ACC112 (cell line): ENCODE measurements at regions not wholly inside any gene's neighbourhood (a gene's known extent, or its start where the extent isn't known, plus 50 kb on each side); places are given as distances from the start of the nearest gene placed in this dataset.

Experiments used
- H2AFZ ChIP-seq: fragments of 200-600 bp; sonication (generic); one replicate; pipeline ENCODE4 v1.6.0; 2017; ENCODE audit warnings: antibody characterized with exemption, low read length; ENCODE audit not compliant: unreplicated experiment
- H3K27ac ChIP-seq: fragments of 200-600 bp; sonication (generic); 2 replicates; pipeline ENCODE4 v1.5.1; 2014; ENCODE audit warnings: low read depth, mild to moderate bottlenecking, antibody characterized with exemption, low read length, moderate library complexity
- H3K27me3 ChIP-seq: fragments of 200-600 bp; sonication (generic); 2 replicates; pipeline ENCODE4 v1.6.1; 2014; ENCODE audit warnings: mild to moderate bottlenecking, antibody characterized with exemption, low read length, moderate library complexity, mixed read lengths; ENCODE audit not compliant: insufficient read depth
- H3K36me3 ChIP-seq: fragments of 200-600 bp; sonication (generic); 2 replicates; pipeline ENCODE4 v1.6.1; 2016; ENCODE audit warnings: mild to moderate bottlenecking, antibody characterized with exemption, low read length, moderate library complexity, mixed read lengths; ENCODE audit not compliant: insufficient read depth
- H3K4me1 ChIP-seq: fragments of 200-600 bp; sonication (generic); one replicate; pipeline ENCODE4 v1.6.1; 2016; ENCODE audit warnings: low read length, mixed read lengths; ENCODE audit not compliant: insufficient read depth, unreplicated experiment, control insufficient read depth
- H3K4me3 ChIP-seq: fragments of 200-600 bp; sonication (generic); 2 replicates; pipeline ENCODE4 v1.5.1; 2014; ENCODE audit warnings: mild to moderate bottlenecking, low read depth, low read length
- H3K79me2 ChIP-seq: fragments of 200-600 bp; sonication (generic); one replicate; pipeline ENCODE4 v1.6.0; 2016; ENCODE audit warnings: low read length; ENCODE audit not compliant: control insufficient read depth, unreplicated experiment, insufficient read depth

- Histone ChIP-seq H2AFZ (no peak overlapping the region), H3K4me1 (no peaks in the 10 kb centered on the region), H3K4me3 (no peak overlapping the region), H3K79me2 (no peaks in the 10 kb centered on the region), H3K27me3 (peaks cover 44% of the 10 kb centered on the region), H3K36me3 (no peaks in the 10 kb centered on the region), H3K27ac (no peak overlapping the region)
Measured at GRCh38 chr11:113569391-113569790, 94.2 kb upstream of the DRD2 start.

GRCh38 chr11:113568566-113568965 lies 93.4 kb upstream of the DRD2 start:
- H2AFZ ChIP-seq = no peak overlapping the region
- no peaks in the 10 kb centered on the region for H3K4me1 ChIP-seq
- H3K36me3 ChIP-seq = no peaks in the 10 kb centered on the region
- no peak overlapping the region for H3K4me3 ChIP-seq
- H3K27ac ChIP-seq = no peak overlapping the region
- H3K79me2 ChIP-seq = no peaks in the 10 kb centered on the region
- H3K27me3 ChIP-seq = peaks cover 53% of the 10 kb centered on the region

DNA sequence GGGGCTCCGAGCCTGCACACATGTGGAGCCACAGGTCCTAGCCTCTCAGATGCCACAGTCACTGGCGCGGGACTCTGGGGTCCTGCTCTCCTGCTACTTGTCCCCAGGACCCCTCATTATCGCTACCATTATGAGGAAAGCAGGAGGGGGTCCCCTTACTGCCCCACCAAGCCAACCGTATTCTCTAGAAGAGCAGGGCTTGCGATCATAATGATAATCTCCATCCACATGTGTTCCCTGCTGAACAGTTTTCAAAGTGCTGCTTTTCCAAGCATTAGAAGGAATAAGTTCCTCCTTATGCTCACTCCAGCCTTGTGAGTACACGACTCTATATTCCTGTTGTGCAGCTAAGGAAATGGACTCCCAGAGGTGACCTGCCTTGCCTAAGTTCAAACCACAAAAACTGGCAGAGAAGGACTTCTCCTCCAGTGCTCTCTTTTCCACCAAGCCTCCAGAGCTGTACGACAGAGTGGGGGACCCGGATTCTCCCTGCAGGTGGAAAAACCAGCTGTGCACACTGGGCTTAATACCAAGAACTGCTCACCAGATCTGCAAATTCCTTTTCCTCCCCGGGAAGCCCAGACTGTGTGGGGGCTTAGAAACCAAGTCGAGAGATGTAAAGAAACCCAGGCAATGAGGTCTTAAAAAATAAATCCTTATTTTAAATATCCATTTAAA lies 92.8 kb upstream of the DRD2 start:
- Histone ChIP-seq H3K27ac (no peak overlapping the region), H3K27me3 (peaks cover 58% of the 10 kb centered on the region), H2AFZ (no peak overlapping the region), H3K4me3 (no peak overlapping the region), H3K36me3 (no peaks in the 10 kb centered on the region), H3K4me1 (no peaks in the 10 kb centered on the region), H3K79me2 (no peaks in the 10 kb centered on the region)

DNA sequence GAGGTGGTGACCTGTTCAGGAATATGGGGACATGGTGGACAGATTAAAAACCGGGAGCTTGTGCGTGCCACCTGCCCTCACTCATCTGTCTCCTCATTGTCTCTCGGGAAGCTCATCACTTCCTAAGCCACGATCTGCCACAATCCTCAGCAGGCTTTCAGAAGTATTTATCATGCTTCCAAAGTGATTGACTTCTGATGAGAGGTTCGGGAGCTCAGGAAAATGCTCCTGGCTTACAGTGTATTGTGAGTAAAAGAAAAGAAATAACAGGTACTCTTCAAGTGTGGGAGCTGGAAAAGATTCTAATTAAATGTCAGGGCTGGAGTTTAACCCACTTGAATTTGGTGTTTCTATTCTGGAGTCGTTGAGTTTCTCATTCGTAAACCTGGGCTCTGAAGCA lies 91.9 kb upstream of the DRD2 start:
- Histone ChIP-seq H3K36me3 (no peaks in the 10 kb centered on the region), H2AFZ (no peak overlapping the region), H3K27me3 (peaks cover 67% of the 10 kb centered on the region), H3K27ac (no peak overlapping the region), H3K79me2 (no peaks in the 10 kb centered on the region), H3K4me1 (no peaks in the 10 kb centered on the region), H3K4me3 (no peak overlapping the region)

DNA sequence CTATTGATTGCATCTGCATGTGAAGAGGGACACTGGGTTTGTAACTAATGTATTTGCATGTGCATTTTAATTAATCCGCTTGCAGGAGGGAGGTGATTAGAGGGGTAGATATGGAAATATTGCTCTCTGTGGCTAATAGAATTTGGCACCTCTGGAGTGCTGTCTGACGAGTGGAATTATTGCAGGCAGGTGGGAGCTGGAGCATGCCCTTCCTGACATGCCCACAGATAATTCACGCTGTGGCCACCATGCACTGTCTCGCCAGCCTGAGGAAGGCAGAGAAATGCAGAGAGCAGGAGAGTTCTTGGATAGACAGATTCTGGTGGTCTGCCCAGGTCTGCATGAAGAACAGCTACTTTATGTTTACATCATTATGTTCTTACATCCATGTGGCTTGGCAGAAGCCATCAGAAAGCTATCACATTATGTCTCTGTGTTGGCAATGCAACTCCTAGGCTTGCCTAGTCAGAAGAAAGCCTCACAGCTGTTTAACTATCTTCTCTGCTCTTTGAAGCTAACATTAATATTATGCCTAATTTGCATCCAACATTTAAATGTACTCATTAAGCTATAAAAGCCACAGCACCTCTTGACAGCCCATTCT lies 89.4 kb upstream of the DRD2 start:
- Histone ChIP-seq H3K27me3 (peaks cover 74% of the 10 kb centered on the region), H3K79me2 (no peaks in the 10 kb centered on the region), H3K4me3 (no peak overlapping the region), H3K27ac (no peak overlapping the region), H3K36me3 (no peaks in the 10 kb centered on the region), H3K4me1 (no peaks in the 10 kb centered on the region), H2AFZ (no peak overlapping the region)

DNA sequence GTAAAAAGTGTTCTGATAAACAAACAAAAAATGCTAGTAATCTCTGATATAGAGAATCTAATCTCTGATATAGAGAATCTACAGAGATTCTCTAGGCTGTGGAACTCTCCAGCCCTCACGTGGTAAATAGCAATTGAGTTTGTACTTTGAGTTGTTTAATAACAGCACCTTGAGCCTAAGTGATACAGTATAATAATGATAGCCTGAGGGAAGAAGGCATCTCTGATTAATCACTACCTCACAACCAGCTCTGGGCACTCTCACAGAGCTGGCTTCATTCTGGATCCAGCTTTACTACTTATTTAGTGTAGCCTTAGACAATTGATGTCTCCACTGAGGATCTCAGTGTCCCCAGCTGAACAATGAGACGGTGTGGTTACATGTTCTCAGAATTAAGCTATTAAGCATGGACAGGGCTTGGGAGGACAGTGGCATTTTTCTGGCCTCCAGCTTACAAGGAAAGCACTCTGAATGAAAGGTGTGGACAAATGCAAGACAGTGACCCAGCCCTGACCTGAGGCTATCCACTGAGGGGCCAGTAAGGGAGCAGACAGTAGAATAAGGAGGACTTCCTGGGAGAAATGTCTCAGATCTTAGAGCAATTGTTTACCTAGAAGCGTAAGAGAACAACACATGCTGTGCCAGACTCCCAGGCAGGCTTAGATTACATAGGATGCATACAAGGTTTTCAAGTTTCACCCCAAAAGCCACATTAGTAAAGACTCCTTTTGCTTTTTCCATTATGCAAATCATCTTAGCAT lies 88.7 kb upstream of the DRD2 start:
- no peak overlapping the region for H3K4me3 ChIP-seq
- no peaks in the 10 kb centered on the region for H3K4me1 ChIP-seq
- H3K27ac ChIP-seq = no peak overlapping the region
- H3K27me3 ChIP-seq = peaks cover 74% of the 10 kb centered on the region
- no peak overlapping the region for H2AFZ ChIP-seq
- no peaks in the 10 kb centered on the region for H3K79me2 ChIP-seq
- no peaks in the 10 kb centered on the region for H3K36me3 ChIP-seq

DNA sequence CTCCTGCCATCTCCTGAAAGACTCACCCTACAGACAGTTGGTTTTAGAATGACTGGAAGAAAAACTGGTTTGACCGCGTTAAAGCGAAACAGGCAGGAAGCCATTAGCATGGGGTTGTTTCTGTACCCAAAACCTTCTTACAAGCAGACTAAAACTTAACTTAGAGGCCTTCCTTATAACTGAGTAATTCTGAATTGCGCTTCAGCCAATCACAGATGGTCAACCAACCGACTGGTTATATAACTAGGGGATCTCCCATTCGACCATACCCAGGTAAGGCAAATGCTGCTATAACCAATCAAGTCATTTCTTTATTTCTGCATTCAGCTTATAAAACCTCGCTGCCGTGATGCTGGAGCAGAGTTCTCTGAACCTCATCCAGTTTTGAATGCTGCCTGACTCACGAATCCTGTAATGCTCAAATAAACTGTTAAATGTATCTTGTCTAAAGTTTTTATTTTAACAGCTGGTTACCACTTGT lies 87.8 kb upstream of the DRD2 start:
- H3K27ac ChIP-seq = no peak overlapping the region
- H3K4me1 ChIP-seq = no peaks in the 10 kb centered on the region
- no peaks in the 10 kb centered on the region for H3K79me2 ChIP-seq
- no peak overlapping the region for H2AFZ ChIP-seq
- no peaks in the 10 kb centered on the region for H3K36me3 ChIP-seq
- H3K27me3 ChIP-seq = peaks cover 71% of the 10 kb centered on the region
- no peak overlapping the region for H3K4me3 ChIP-seq

DNA sequence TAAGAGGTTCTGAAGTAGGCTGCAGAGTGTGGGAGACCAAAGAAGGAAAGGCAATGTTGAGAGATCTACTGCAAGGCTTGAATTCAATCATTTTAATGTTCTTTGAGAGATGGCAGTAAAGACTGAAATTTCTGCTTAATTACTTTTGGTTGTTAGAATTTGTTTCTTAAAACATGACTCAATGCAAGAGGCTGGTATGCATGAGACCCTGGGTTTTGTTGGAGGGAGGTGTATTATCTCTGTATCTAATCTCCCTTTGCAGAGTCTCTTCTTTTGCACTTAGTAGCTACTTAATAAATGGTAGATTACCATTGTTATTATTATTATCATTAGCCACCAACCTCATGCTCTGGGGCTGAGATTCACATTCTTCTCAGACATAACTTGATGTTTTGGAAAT lies 87.4 kb upstream of the DRD2 start:
- no peak overlapping the region for H3K27ac ChIP-seq
- no peaks in the 10 kb centered on the region for H3K4me1 ChIP-seq
- no peak overlapping the region for H3K4me3 ChIP-seq
- H3K27me3 ChIP-seq = peaks cover 67% of the 10 kb centered on the region
- H2AFZ ChIP-seq = no peak overlapping the region
- H3K36me3 ChIP-seq = no peaks in the 10 kb centered on the region
- H3K79me2 ChIP-seq = no peaks in the 10 kb centered on the region

GRCh38 chr11:113557926-113558325 lies 82.7 kb upstream of the DRD2 start:
- no peak overlapping the region for H3K27ac ChIP-seq
- H3K4me3 ChIP-seq = no peak overlapping the region
- H3K4me1 ChIP-seq = peaks cover 4% of the 10 kb centered on the region
- H3K79me2 ChIP-seq = no peaks in the 10 kb centered on the region
- H2AFZ ChIP-seq = no peak overlapping the region
- H3K36me3 ChIP-seq = no peaks in the 10 kb centered on the region
- peaks cover 21% of the 10 kb centered on the region for H3K27me3 ChIP-seq

- peaks cover 4% of the 10 kb centered on the region for H3K4me1 ChIP-seq
- peaks cover 12% of the 10 kb centered on the region for H3K27me3 ChIP-seq
- no peaks in the 10 kb centered on the region for H3K79me2 ChIP-seq
- no peak overlapping the region for H3K4me3 ChIP-seq
- no peaks in the 10 kb centered on the region for H3K36me3 ChIP-seq
- H2AFZ ChIP-seq = no peak overlapping the region
- no peak overlapping the region for H3K27ac ChIP-seq
Measured at GRCh38 chr11:113556036-113556435, 80.8 kb upstream of the DRD2 start.
